CD4-positive, alpha-beta T cell treated with Interleukin-17A for 1 hour (primary cell): ENCODE measurements at regions not wholly inside any gene's neighbourhood (a gene's known extent, or its start where the extent isn't known, plus 50 kb on each side); places are given as distances from the start of the nearest gene placed in this dataset.

Experiments
- DNase-seq: peaks from one replicate; pipeline ENCODE4 v3.0.0-alpha.2; 2020

- DNase-seq: no peak
Observed at GRCh38 chr11:95297680-95298452, 66.9 kb upstream of the SESN3 start.

GRCh38 chr11:95296621-95297025 is 65.6 kb upstream of the SESN3 start:
- no peak for DNase-seq

- no peak for DNase-seq
Observed at GRCh38 chr11:95296165-95296564, 65.2 kb upstream of the SESN3 start.

DNA sequence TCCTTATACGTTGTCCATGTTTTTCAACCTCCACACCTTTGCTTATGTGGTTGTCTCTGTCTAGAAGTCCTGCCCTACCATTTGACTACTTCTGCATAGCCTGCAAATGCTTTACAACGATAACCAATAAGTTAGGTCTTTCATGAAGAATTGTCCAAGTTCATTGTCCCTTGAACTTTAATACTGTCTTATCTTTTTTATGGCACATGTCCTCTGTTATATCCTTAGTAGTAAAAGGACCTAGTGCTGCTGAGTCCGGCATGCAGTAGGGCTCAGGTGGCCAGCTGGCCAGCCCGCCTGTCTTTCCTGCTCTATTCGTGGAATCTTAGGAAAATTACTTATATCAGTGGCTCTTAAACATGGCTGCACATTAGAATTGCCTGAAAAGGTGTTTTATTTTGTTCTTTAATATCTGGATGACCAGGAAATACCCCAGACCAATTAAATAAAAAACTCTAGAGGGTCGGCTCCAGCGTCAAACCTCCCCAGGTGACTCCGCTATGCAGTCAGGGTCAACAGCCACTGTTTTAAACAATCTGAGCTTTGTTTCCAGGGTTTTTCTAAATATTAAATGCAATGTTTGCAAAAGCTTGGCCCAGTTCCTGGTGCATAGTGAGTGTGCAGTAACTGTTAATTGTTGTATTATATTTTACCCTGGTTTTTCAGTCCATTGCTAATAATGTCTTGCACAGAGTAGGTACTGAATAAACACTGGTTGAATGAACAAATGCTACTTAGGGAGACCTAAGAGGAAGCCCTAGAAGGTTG is 64.6 kb upstream of the SESN3 start:
- no peak for DNase-seq

GRCh38 chr11:95294701-95295100 is 63.7 kb upstream of the SESN3 start:
- DNase-seq: no peak

DNA sequence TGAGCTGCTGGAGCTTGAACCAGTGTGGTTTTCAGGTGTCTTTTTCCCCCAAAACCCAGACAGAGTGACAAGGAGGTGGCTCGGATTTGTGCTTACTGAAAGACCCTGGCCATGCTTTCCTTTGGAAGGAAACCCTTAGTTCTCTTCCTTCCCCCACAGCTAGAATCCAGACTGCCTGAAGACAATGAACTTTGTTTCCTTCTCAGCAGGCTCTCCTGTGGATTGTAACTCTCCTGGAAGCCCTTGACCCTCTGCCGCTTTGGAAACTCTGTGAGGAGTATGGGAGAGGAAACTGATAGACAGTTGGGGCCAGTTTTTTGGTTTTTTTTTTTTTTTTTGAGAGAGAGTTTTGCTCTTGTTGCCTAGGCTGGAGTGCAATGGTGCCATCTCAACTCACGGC is 62.1 kb upstream of the SESN3 start:
- DNase-seq: no peak

GRCh38 chr11:95291946-95292345 is 60.9 kb upstream of the SESN3 start:
- no peak for DNase-seq

- DNase-seq: no peak
Observed at GRCh38 chr11:95289378-95290101, 58.5 kb upstream of the SESN3 start.

DNA sequence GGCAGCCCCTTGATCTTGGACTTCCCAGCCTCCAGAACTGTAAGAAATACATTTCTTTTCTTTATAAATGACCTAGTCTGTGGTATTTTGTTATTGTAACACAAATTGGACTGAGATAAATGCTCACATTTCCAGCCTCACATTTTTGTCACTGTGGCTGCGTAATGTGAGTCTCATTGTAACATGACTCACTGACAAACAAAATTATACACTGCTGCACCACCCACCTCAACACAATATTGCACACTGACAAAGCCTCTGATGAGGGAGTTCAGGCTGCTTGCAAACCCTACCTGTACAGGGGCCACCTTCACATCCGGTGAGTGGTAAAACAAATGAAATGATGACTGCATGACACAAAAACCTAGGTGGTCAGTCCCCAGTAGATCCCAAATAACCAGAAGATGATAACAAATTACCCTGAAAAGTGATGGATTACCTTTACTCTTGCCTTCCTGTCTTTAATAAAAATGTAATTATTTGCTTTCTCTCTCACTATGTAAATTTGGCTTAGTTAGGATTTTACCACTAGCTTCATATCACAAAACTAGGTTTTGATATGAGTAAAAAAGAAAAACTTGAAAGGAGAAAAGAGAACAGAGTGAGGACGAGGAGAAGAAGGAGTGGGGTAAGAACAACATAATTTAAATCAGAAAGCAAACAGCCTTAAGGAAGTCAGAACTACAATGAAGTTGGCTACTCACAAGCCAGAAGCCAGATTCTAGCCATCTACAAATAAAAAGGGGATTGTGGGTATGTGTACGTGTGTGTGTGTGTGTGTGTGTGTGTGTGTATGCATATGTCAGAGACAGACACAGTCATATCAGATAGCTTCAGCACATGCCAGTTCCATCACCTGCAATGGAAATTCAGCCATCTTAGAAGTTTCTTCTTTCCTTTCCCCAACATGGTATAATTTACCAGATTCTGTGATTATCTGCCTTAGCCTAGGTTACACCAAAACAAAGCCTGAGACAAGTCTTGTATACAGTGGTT is 53.4 kb upstream of the SESN3 start:
- DNase-seq: no peak

DNA sequence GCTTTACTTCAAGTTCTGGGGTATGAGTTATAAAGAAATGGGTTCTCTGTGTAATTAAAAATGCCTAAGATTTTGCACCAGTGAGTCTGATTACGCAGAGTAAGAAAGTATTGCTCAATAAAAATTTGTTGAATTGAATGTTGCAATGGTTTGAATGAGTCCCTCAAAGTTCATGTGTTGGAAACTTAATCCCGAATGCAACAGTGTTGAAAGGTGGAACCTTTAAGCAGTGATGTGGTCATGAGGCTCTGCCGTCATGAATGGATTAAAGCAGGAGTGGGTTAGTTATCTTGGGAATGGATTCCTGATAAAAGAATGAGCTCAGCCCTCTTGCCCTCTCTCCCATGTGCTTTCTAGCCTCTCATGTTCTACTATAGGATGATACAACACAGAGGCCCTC is 52.6 kb upstream of the SESN3 start:
- DNase-seq: no peak

DNA sequence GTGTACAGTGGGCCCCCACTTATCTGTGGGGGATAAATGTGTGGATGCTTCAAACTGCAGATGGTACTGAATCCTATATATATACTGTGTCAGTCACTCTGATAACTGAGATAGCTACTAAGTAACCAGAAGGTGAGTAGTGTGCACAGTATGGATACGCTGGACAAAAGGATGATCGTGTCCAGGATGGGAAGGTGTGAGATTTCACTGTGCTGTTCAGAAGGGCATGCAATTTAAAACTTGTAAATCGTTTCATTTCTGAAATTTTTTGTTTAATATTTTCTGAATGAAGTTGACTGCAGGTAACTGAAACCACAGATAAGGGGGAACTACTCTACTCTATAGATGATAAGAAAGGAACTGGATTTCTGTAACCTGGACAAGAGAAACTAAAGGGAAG is 52.1 kb upstream of the SESN3 start:
- no peak for DNase-seq

DNA sequence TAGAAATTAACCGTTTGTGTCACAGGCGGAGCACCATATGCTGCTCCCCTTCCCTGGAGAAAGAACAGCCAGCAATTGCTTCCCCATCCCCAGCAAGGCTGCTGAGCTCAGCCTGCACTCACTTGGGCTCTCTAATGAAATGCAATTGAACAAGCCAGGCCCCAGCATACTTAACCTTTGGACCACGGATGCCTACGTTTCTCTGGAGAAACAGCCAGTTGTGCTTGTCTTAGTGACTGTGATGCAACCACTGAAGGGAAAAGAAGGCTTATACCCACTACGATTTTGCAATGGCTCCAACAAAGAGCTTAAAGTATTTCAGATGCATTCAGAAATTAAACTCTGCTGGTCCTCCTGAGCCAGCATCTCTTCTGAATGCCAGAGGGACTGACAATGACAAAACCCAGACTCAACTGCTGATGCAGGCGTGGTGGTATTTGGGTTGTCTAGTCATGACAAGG is 51.3 kb upstream of the SESN3 start:
- no peak for DNase-seq
